Neuronal stem cell (in vitro differentiated cells): ENCODE measurements at regions not wholly inside any gene's neighbourhood (a gene's known extent, or its start where the extent isn't known, plus 50 kb on each side); places are given as distances from the start of the nearest gene placed in this dataset.

Experiments
- DNase-seq: peaks from one replicate; pipeline ENCODE4 v3.0.0-alpha.2; 2013; ENCODE audit warnings: low spot score
- H2AFZ ChIP-seq: one replicate; pipeline ENCODE4 v1.6.1; 2013; ENCODE audit warnings: mild to moderate bottlenecking, low read length, inconsistent platforms
- H2AK5ac ChIP-seq: 2 replicates; pipeline ENCODE4 v1.6.1; 2013; ENCODE audit warnings: low read depth, mild to moderate bottlenecking, inconsistent platforms, low read length, moderate library complexity, mixed read lengths
- H2BK120ac ChIP-seq: 2 replicates; pipeline ENCODE4 v1.6.1; 2013; ENCODE audit warnings: low read depth, mild to moderate bottlenecking, inconsistent platforms, low read length, moderate library complexity, mixed read lengths
- H2BK12ac ChIP-seq: one replicate; pipeline ENCODE4 v1.6.1; 2013; ENCODE audit warnings: low read length, inconsistent platforms
- H2BK15ac ChIP-seq: 2 replicates; pipeline ENCODE4 v1.6.1; 2013; ENCODE audit warnings: mild to moderate bottlenecking, low read length, inconsistent platforms, mixed read lengths
- H2BK5ac ChIP-seq: one replicate; pipeline ENCODE4 v1.6.1; 2013; ENCODE audit warnings: inconsistent platforms, mild to moderate bottlenecking, low read length, moderate library complexity
- H3K14ac ChIP-seq: one replicate; pipeline ENCODE4 v1.6.1; 2013; ENCODE audit warnings: low read length, inconsistent platforms
- H3K18ac ChIP-seq: 2 replicates; pipeline ENCODE4 v1.6.1; 2013; ENCODE audit warnings: low read length, inconsistent platforms
- H3K23ac ChIP-seq: 2 replicates; pipeline ENCODE4 v1.6.1; 2013; ENCODE audit warnings: low read depth, mild to moderate bottlenecking, mixed read lengths, low read length, inconsistent platforms; ENCODE audit not compliant: poor library complexity
- H3K27ac ChIP-seq: replicated peaks from 3 replicates; pipeline ENCODE4 v1.5.1; 2013; ENCODE audit warnings: low read length, inconsistent platforms
- H3K27me3 ChIP-seq, 3 experiments: 2 replicates each; pipeline ENCODE4 v1.6.1; 2013; ENCODE audit warnings: low read length in 3 of 3, mild to moderate bottlenecking in 2 of 3, inconsistent platforms in 1 of 3, low read depth in 1 of 3, mixed read lengths in 1 of 3, moderate library complexity in 1 of 3; ENCODE audit not compliant: control insufficient read depth in 3 of 3, insufficient read depth in 3 of 3
- H3K36me3 ChIP-seq, 2 donors: replicated peaks in 1 of 2; 2 replicates each; pipeline ENCODE4 v1.6.1; 2013; ENCODE audit warnings: low read length in 2 of 2; ENCODE audit not compliant: control insufficient read depth in 2 of 2, insufficient read depth in 2 of 2
- H3K4ac ChIP-seq: 2 replicates; pipeline ENCODE4 v1.6.1; 2013; ENCODE audit warnings: inconsistent platforms, mild to moderate bottlenecking, low read length, moderate library complexity
- H3K4me1 ChIP-seq, 2 donors: 1 replicate in 1 of 2; 2 replicates in 1 of 2; pipeline ENCODE4 v1.6.1; 2013; ENCODE audit warnings: low read length in 2 of 2, low read depth in 1 of 2; ENCODE audit not compliant: control insufficient read depth in 2 of 2, insufficient read depth in 1 of 2
- H3K4me2 ChIP-seq: one replicate; pipeline ENCODE4 v1.6.1; 2013; ENCODE audit warnings: mild to moderate bottlenecking, low read length, inconsistent platforms; ENCODE audit not compliant: insufficient read depth, poor library complexity, severe bottlenecking
- H3K4me3 ChIP-seq, 2 donors: 2 replicates each; pipeline ENCODE4 v1.5.1; 2013; ENCODE audit warnings: low read length in 2 of 2, mild to moderate bottlenecking in 2 of 2, inconsistent platforms in 1 of 2, moderate library complexity in 1 of 2
- H3K79me1 ChIP-seq: one replicate; pipeline ENCODE4 v1.6.1; 2013; ENCODE audit warnings: low read depth, mild to moderate bottlenecking, inconsistent platforms, low read length, moderate library complexity
- H3K9ac ChIP-seq: one replicate; pipeline ENCODE4 v1.6.1; 2013; ENCODE audit warnings: mild to moderate bottlenecking, low read depth, low read length, inconsistent platforms; ENCODE audit not compliant: poor library complexity
- H3K9me3 ChIP-seq, 2 donors: replicated peaks in 1 of 2; 2 replicates each; pipeline versions ENCODE3 to v1.6.1; 2013; ENCODE audit warnings: low read length in 2 of 2, mild to moderate bottlenecking in 2 of 2, inconsistent platforms in 1 of 2, low read depth in 1 of 2, mixed read lengths in 1 of 2, moderate library complexity in 1 of 2; ENCODE audit not compliant: control insufficient read depth in 2 of 2, insufficient read depth in 1 of 2
- H4K8ac ChIP-seq: one replicate; pipeline ENCODE4 v1.6.1; 2013; ENCODE audit warnings: low read depth, mild to moderate bottlenecking, inconsistent platforms, low read length, moderate library complexity
- H4K91ac ChIP-seq: one replicate; pipeline ENCODE4 v1.6.1; 2013; ENCODE audit warnings: low read length, low read depth, mild to moderate bottlenecking, inconsistent platforms; ENCODE audit not compliant: poor library complexity
- WGBS, 2 donors: extraction: QIAGEN DNeasy Blood & Tissue Kit; methylation state at CpG; one replicate each; pipeline ENCODE4 v1.1.7; 2013; ENCODE audit warnings: missing lambda C conversion rate in 2 of 2, mixed read lengths in 1 of 2; ENCODE audit not compliant: insufficient read length in 2 of 2, insufficient replicate concordance in 1 of 2; ENCODE audit errors: extremely low coverage in 2 of 2; 5-methylcytosine and 5-hydroxymethylcytosine counted together

DNA sequence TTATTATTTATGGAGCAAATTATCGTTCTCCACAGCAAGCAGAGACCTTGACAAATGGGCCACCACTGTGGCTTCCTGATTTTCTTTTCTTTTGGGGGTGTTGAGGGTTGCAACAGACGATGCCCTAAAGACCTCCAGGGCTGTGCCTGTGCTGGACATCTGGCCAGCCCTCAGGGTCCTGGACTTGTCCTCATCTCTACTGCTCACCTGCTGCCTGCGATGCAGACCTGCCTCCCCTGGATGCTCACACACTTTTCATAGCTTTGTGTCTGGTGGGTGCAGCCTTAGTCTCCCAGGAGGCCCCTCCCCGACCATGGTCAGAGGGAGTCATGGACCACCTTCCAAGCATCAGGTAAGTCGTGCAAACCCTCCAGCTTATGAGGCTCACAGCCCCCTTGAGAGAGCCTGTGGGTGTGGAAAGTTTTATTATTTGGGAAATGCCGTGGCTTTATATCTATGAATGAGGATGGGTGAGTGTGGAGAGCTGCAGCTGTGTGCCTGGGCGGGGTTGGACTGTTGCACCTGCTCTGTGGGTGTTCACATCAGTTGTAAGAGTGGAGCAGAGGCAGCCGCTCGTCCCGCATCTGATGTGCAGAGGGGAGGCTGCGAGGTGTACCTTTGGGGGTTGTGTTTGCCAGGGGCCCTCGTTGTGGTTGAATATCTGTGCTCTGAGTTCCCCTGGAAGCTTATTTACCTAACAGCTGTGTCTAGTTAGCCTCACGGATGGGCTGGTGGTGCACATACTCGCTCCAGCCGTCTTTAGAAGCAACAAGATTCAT lies 126.3 kb upstream of the IRX4 start:
- peaks cover 2% of the 10 kb centered on the region for H3K79me1 ChIP-seq
- no peak overlapping the region for H4K91ac ChIP-seq
- H3K27me3 ChIP-seq = no peaks in the 10 kb centered on the region
- no peak overlapping the region for H3K18ac ChIP-seq
- no peak overlapping the region for H3K9ac ChIP-seq
- H3K36me3 ChIP-seq = no peaks in the 10 kb centered on the region
- no peak overlapping the region for H2BK12ac ChIP-seq
- H2BK5ac ChIP-seq = no peak overlapping the region
- peak overlapping the region; percentile 1 for H3K14ac ChIP-seq
- no peak overlapping the region for H3K4me3 ChIP-seq
- peaks cover 2 to 11% of the 10 kb centered on the region in 2 donors for H3K4me1 ChIP-seq
- peak overlapping the region; percentile 36 for H2AK5ac ChIP-seq
- no CpG with 5 or more reads among the region's 15 CpGs for WGBS, 2 donors
- H3K4me2 ChIP-seq = no peak overlapping the region
- no peak overlapping the region for H2BK120ac ChIP-seq
- no peak for DNase-seq
- H3K27ac ChIP-seq = no peak overlapping the region
- no peak overlapping the region for H3K4ac ChIP-seq
- H3K9me3 ChIP-seq = no peaks in the 10 kb centered on the region
- no peak overlapping the region for H2AFZ ChIP-seq
- no peak overlapping the region for H2BK15ac ChIP-seq
- H3K23ac ChIP-seq = peak overlapping the region; percentile 43
- no peak overlapping the region for H4K8ac ChIP-seq

- H4K91ac ChIP-seq = no peak overlapping the region
- H3K27me3 ChIP-seq = peaks cover 0 to 7% (median 0%) of the 10 kb centered on the region in 3 experiments
- H3K4me1 ChIP-seq = peaks cover 2 to 3% of the 10 kb centered on the region in 2 donors
- WGBS, 2 donors = no CpG with 5 or more reads among the region's 35 CpGs
- H3K23ac ChIP-seq = no peak overlapping the region
- no peak for DNase-seq
- H3K4me3 ChIP-seq = no peak overlapping the region
- H3K14ac ChIP-seq = peak overlapping the region; percentile 71
- no peak overlapping the region for H2BK12ac ChIP-seq
- no peak overlapping the region for H3K4ac ChIP-seq
- peak overlapping the region; percentile 57 for H2AFZ ChIP-seq
- no peak overlapping the region for H2BK15ac ChIP-seq
- no peak overlapping the region for H3K4me2 ChIP-seq
- H2AK5ac ChIP-seq = peak overlapping the region; percentile 37
- peak overlapping the region; percentile 31 for H2BK120ac ChIP-seq
- H3K36me3 ChIP-seq = no peaks in the 10 kb centered on the region
- H3K79me1 ChIP-seq = peaks cover 2% of the 10 kb centered on the region
- peak overlapping the region; percentile 82 for H2BK5ac ChIP-seq
- H3K9me3 ChIP-seq = no peaks in the 10 kb centered on the region
- no peak overlapping the region for H3K9ac ChIP-seq
- no peak overlapping the region for H3K27ac ChIP-seq
- peak overlapping the region; percentile 3 for H4K8ac ChIP-seq
- peak overlapping the region; percentile 92 for H3K18ac ChIP-seq
Observed at GRCh38 chr5:2007878-2008501, 125.3 kb upstream of the IRX4 start.

- H3K23ac ChIP-seq = no peak overlapping the region
- peak overlapping the region; percentile 3 for H4K8ac ChIP-seq
- H3K79me1 ChIP-seq = peaks cover 2% of the 10 kb centered on the region
- H3K27ac ChIP-seq = no peak overlapping the region
- H2BK15ac ChIP-seq = peak overlapping the region; percentile 58
- no peaks in the 10 kb centered on the region for H3K36me3 ChIP-seq
- no peak overlapping the region for H3K14ac ChIP-seq
- H3K9ac ChIP-seq = no peak overlapping the region
- no peak overlapping the region for H4K91ac ChIP-seq
- peak overlapping the region; percentile 82 for H2BK5ac ChIP-seq
- H3K27me3 ChIP-seq = peaks cover 0 to 8% (median 0%) of the 10 kb centered on the region in 3 experiments
- WGBS, 2 donors = no CpG with 5 or more reads among the region's 24 CpGs
- H3K4me2 ChIP-seq = no peak overlapping the region
- H2BK120ac ChIP-seq = peak overlapping the region; percentile 31
- no peaks in the 10 kb centered on the region for H3K9me3 ChIP-seq
- H3K4me1 ChIP-seq = peaks cover 0 to 2% of the 10 kb centered on the region in 2 donors
- H2BK12ac ChIP-seq = peak overlapping the region; percentile 41
- no peak overlapping the region for H3K4ac ChIP-seq
- H3K18ac ChIP-seq = peak overlapping the region; percentile 76
- H2AK5ac ChIP-seq = peak overlapping the region; percentile 37
- H3K4me3 ChIP-seq = no peak overlapping the region
- DNase-seq = no peak
- peak overlapping the region; percentile 57 for H2AFZ ChIP-seq
Observed at GRCh38 chr5:2007496-2007877, 124.8 kb upstream of the IRX4 start.

GRCh38 chr5:2006971-2007291 lies 124.2 kb upstream of the IRX4 start:
- Histone ChIP-seq H3K4me1 (peaks cover 0 to under 1% of the 10 kb centered on the region in 2 donors), H3K4me2 (no peak overlapping the region), H3K79me1 (peaks cover 2% of the 10 kb centered on the region), H2AK5ac (peak overlapping the region; percentile 89), H3K23ac (no peak overlapping the region), H3K4ac (no peak overlapping the region), H2BK5ac (peak overlapping the region; percentile 82), H3K27ac (no peak overlapping the region), H4K8ac (no peak overlapping the region), H3K9ac (no peak overlapping the region), H2BK120ac (no peak overlapping the region), H3K27me3 (peaks cover 0 to 8% (median 0%) of the 10 kb centered on the region in 3 experiments), H4K91ac (no peak overlapping the region), H2BK12ac (no peak overlapping the region), H3K9me3 (no peaks in the 10 kb centered on the region), H3K4me3 (no peak overlapping the region), H3K36me3 (no peaks in the 10 kb centered on the region), H3K14ac (no peak overlapping the region), H2AFZ (no peak overlapping the region), H3K18ac (peak overlapping the region; percentile 42), H2BK15ac (peak overlapping the region; percentile 91)
- no CpG with 5 or more reads among the region's 14 CpGs for WGBS, 2 donors
- DNase-seq = no peak
